ENCODE measurements at regions not wholly inside any gene's neighbourhood (a gene's known extent, or its start where the extent isn't known, plus 50 kb on each side); places are given as distances from the start of the nearest gene placed in this dataset.

GRCh38 chr7:15936991-15937390 lies 250.5 kb upstream of the MEOX2 start:
- TF ChIP-seq POLR2A (IDR thresholded peaks at IDR 0.05; ENCODE audit: low read depth, low read length) (no peak), POLR2AphosphoS5 (IDR thresholded peaks at IDR 0.05; ENCODE audit: low read depth, low read length) (no peak)

All from GM12892 (cell line).